ENCODE measurements at regions not wholly inside any gene's neighbourhood (a gene's known extent, or its start where the extent isn't known, plus 50 kb on each side); places are given as distances from the start of the nearest gene placed in this dataset.
"Not testable (repeated sequence)": the region's sequence is repeated elsewhere in the genome, so short reads cannot be mapped to it uniquely, and the experiment has no call there.

DNA sequence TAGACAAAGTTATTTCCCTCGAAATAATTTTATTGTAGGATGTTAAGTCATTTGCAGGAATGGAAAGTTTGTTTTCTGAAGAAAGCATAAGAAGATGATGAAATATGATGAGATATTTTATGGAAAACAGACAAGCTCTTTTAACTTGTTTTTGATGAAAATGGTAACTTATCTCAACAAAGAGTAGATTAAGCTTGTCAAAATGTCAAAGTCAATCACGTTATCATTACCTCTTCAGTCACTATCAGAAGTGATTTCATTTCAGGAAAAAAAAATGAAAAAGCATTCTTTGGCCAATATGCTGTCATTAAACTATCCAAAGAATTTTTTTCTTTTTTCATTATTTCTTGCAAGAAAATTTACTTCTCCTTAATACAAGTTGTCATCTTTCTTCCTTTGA is 221.0 kb upstream of the ANKRD50 start:
- H3K27ac ChIP-seq, result no peak overlapping the region
- no peaks in the 10 kb centered on the region for H3K9me3 ChIP-seq
- peaks cover 0 to 18% (median 5%) of the 10 kb centered on the region in 3 donors for H3K4me1 ChIP-seq
- no peak overlapping the region for H3K4me3 ChIP-seq
- intact Hi-C loops (cut with DNase I), result no loop called here
- no peaks in the 10 kb centered on the region for H3K27me3 ChIP-seq
- 78 to 79% methylated on average over 2 of the region's 2 CpGs for WGBS, 2 donors
- TF ChIP-seq, protein P1, sequence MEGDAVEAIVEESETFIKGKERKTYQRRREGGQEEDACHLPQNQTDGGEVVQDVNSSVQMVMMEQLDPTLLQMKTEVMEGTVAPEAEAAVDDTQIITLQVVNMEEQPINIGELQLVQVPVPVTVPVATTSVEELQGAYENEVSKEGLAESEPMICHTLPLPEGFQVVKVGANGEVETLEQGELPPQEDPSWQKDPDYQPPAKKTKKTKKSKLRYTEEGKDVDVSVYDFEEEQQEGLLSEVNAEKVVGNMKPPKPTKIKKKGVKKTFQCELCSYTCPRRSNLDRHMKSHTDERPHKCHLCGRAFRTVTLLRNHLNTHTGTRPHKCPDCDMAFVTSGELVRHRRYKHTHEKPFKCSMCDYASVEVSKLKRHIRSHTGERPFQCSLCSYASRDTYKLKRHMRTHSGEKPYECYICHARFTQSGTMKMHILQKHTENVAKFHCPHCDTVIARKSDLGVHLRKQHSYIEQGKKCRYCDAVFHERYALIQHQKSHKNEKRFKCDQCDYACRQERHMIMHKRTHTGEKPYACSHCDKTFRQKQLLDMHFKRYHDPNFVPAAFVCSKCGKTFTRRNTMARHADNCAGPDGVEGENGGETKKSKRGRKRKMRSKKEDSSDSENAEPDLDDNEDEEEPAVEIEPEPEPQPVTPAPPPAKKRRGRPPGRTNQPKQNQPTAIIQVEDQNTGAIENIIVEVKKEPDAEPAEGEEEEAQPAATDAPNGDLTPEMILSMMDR (IDR thresholded peaks at IDR 0.05), result no peak
- TF ChIP-seq POLR2A (IDR thresholded peaks at IDR 0.05), result no peak
- DNase-seq, result no peak
- H3K36me3 ChIP-seq, result no peaks in the 10 kb centered on the region

DNA sequence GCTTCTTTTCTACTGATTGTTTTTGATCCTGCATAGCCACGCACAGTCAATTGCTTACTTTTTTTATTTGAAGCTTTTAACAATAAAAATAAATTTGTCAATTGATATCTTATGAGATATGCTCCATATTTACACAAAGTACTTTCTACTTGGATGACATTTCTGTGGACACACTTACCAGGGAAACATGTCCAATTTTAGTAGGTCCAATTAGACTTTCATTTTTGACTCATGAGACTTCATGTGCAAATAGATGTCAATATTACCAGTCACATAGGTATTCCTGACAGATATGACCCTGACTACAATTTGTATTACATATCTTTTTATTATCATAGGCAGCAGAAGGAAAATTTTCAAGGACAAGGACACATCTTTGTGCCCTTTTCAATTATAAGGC is 219.9 kb upstream of the ANKRD50 start:
- Histone ChIP-seq H3K36me3 (no peaks in the 10 kb centered on the region), H3K9me3 (no peaks in the 10 kb centered on the region), H3K4me3 (no peak overlapping the region), H3K4me1 (peaks cover 0 to 18% (median 5%) of the 10 kb centered on the region in 3 donors), H3K27me3 (no peaks in the 10 kb centered on the region), H3K27ac (no peak overlapping the region)
- DNase-seq, result no peak
- no peak for TF ChIP-seq POLR2A (IDR thresholded peaks at IDR 0.05)
- TF ChIP-seq, protein P1 (IDR thresholded peaks at IDR 0.05), result no peak
- 92 to 94% methylated on average over 1 of the region's 1 CpG for WGBS, 2 donors
- intact Hi-C loops (cut with DNase I), result no loop called here

DNA sequence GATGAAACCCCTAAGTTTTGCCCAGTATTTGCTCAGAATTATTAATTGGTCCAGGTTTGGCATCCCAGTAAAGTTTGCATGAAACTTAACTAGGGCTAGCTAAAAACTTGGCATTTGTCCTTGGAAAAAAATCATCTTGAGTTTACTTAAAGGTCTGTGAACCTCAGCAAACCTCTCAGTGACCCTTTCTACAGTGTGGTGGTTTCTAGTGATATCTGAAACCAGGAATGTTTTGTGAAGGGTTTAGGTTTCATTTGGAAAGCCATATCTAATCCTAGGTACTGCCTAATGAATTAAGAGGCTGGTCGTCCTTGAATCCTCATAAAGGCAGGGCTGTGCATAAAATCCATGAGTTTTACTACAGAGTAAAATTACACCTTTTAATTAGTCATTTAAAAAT is 218.5 kb upstream of the ANKRD50 start:
- Histone ChIP-seq H3K4me3 (no peak overlapping the region), H3K36me3 (no peaks in the 10 kb centered on the region), H3K9me3 (no peaks in the 10 kb centered on the region), H3K27ac (no peak overlapping the region), H3K27me3 (no peaks in the 10 kb centered on the region), H3K4me1 (peaks cover 0 to 4% (median 0%) of the 10 kb centered on the region in 3 donors)
- intact Hi-C loops (cut with DNase I), result no loop called here
- 64 to 81% methylated on average over 1 of the region's 1 CpG for WGBS, 2 donors
- DNase-seq, result no peak
- TF ChIP-seq, protein P1 (IDR thresholded peaks at IDR 0.05), result no peak

DNA sequence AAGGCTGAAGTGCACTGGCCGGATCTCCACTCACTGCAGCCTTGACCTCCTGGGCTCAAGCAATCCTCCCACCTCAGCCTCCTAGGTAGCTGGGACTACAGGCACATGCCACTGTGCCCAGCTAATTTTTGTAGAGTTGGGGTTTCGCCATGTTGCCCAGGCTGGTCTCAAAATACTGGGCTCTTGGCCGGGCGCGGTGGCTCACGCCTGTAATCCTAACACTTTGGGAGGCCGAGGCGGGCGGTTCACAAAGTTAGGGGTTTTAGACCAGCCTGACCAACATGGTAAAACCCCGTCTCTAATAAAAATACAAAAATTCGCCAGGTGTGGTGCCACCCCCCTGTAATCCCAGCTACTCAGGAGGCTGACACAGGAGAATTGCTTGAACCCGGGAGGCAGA is 210.2 kb upstream of the ANKRD50 start:
- H3K4me3 ChIP-seq; intact Hi-C loops (cut with DNase I); H3K36me3 ChIP-seq; DNase-seq; H3K4me1 ChIP-seq; H3K9me3 ChIP-seq; H3K27me3 ChIP-seq; H3K27ac ChIP-seq: not testable (repeated sequence)
- 91 to 94% methylated on average over 6 to 9 of the region's 12 CpGs for WGBS, 2 donors

DNA sequence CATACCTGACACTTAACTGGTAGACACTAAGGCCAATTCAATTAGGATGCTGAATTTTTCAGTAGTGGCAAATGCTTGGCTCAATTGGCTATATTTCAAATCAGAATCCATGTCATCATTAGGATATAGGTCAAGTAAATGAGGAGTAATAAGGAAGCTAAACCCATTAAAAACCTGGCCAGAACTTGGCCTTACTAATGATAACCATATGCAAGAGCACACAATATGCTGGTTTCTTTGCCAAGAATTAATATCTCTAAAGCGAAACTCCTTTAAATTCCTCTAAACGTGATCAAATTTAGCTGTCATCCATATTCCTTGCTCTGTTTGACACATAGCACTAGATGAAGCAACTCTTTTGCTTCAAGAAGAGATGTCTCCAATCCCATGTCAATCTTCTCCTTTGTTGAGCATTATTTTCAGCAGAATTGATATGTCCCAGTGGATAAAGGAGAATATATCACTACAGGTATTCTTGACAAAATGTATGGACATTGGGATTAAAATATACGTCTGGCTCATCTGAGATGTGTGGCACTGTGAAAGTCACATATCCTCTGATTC is 206.1 kb upstream of the ANKRD50 start:
- DNase-seq, result no peak
- H3K36me3 ChIP-seq, result no peaks in the 10 kb centered on the region
- intact Hi-C loops (cut with DNase I), result no loop called here
- no peak for TF ChIP-seq POLR2A (IDR thresholded peaks at IDR 0.05)
- TF ChIP-seq, protein P1 (IDR thresholded peaks at IDR 0.05), result no peak
- 70 to 73% methylated on average over 3 of the region's 3 CpGs for WGBS, 2 donors
- H3K27me3 ChIP-seq, result no peaks in the 10 kb centered on the region
- H3K9me3 ChIP-seq, result no peaks in the 10 kb centered on the region
- H3K4me1 ChIP-seq, result no peaks in the 10 kb centered on the region
- H3K4me3 ChIP-seq, result no peak overlapping the region
- H3K27ac ChIP-seq, result no peak overlapping the region

DNA sequence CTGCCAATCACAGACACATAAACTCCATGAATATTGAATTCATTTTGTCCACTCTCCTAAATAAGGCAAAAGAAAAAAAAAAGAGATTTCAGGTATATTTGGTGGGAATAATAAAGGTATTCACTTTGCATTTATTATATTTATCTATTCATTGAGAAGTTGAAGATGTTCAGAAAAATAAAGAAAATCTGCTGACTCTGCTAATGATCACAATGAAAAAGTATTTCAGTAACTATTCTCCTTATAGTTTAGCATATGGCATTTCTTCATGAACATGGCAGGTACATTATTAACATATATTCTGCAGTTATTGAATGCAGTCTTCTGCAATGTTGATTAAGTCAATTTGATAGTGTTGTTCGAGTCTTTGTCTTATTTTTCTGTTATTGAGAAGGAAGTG is 202.5 kb upstream of the ANKRD50 start:
- Histone ChIP-seq H3K36me3 (no peaks in the 10 kb centered on the region), H3K27ac (no peak overlapping the region), H3K4me3 (no peak overlapping the region), H3K9me3 (peaks cover 0 to 12% (median 0%) of the 10 kb centered on the region in 3 donors), H3K27me3 (no peaks in the 10 kb centered on the region), H3K4me1 (peaks cover 0 to 6% (median 0%) of the 10 kb centered on the region in 3 donors)
- WGBS, 2 donors, result 71 to 79% methylated on average over 1 of the region's 1 CpG
- TF ChIP-seq, protein P1 (IDR thresholded peaks at IDR 0.05), result no peak
- no peak for TF ChIP-seq POLR2A (IDR thresholded peaks at IDR 0.05)
- no peak for DNase-seq
- intact Hi-C loops (cut with DNase I), result no loop called here

Data from esophagus squamous epithelium (tissue), 5 donors.